Endothelial cell of umbilical vein (primary cell): ENCODE measurements at regions not wholly inside any gene's neighbourhood (a gene's known extent, or its start where the extent isn't known, plus 50 kb on each side); places are given as distances from the start of the nearest gene placed in this dataset.

Experiments
- BruUV-seq: library from RNA; stranded (reverse); fragments of 400-500 nt; replicated peaks from 2 replicates; lab custom pipeline; 2021; lab: Mats Ljungman, UMichigan
- CTCF ChIA-PET: fragments of 300-600, 350-600 bp; sonication (Branson Sonifier 250); formaldehyde crosslinking; loops from one replicate; lab custom pipeline; 2021; ENCODE audit warnings: antibody characterized with exemption, inconsistent platforms; lab: Charles Lee
- POLR2A ChIA-PET: fragments of 300-600, 350-600 bp; sonication (Branson Sonifier 250); formaldehyde crosslinking; loops from one replicate; lab custom pipeline; 2021; ENCODE audit warnings: antibody characterized with exemption, inconsistent platforms; lab: Charles Lee
- DNase-seq: peaks from one replicate; pipeline ENCODE4 v3.0.0-alpha.2; 2011; ENCODE audit warnings: low read depth, low spot score
- FAIRE-seq: peaks from 2 replicates; lab custom pipeline; 2011; peaks lifted over from hg19 to GRCh38; lab: Jason Lieb, UNC
- H2AFZ ChIP-seq: 2 replicates; pipeline ENCODE4 v1.6.0; 2012; ENCODE audit warnings: low read depth, low read length, control low read depth, inconsistent platforms
- H3K27ac ChIP-seq: 2 replicates; pipeline ENCODE4 v1.5.1; 2011; ENCODE audit warnings: low read depth, mild to moderate bottlenecking, control low read depth, low read length, moderate library complexity; ENCODE audit not compliant: insufficient read depth
- H3K27me3 ChIP-seq, 2 experiments: 2 replicates each; pipeline versions ENCODE4 v1.6.0 to v1.6.1; 2011; ENCODE audit warnings: low read length in 2 of 2, mixed read lengths in 1 of 2; ENCODE audit not compliant: control insufficient read depth in 2 of 2, insufficient read depth in 2 of 2
- H3K36me3 ChIP-seq, 2 experiments: 2 replicates in 1 of 2; 3 replicates in 1 of 2; pipeline ENCODE4 v1.5.1; 2011; ENCODE audit warnings: low read length in 2 of 2, mild to moderate bottlenecking in 1 of 2, moderate library complexity in 1 of 2; ENCODE audit not compliant: control insufficient read depth in 2 of 2, insufficient read depth in 2 of 2; ENCODE audit errors: extremely low read depth in 1 of 2
- H3K4me1 ChIP-seq: 3 replicates; pipeline ENCODE4 v1.5.1; 2011; ENCODE audit warnings: mild to moderate bottlenecking, low read length; ENCODE audit not compliant: control insufficient read depth, insufficient read depth; ENCODE audit errors: extremely low read depth
- H3K4me2 ChIP-seq: 2 replicates; pipeline ENCODE4 v1.6.1; 2011; ENCODE audit warnings: low read length, control low read depth, mixed read lengths; ENCODE audit not compliant: insufficient read depth
- H3K4me3 ChIP-seq, 3 experiments: fragments of 200-600 bp in 1 of 3; sonication (generic), shearing (Covaris generic) in 1 of 3; replicated peaks in 1 of 3; 2 replicates each; pipeline ENCODE4 v1.5.1; 2011 to 2016; ENCODE audit warnings: control low read depth in 3 of 3, low read length in 3 of 3, mild to moderate bottlenecking in 2 of 3, inconsistent platforms in 1 of 3, low read depth in 1 of 3, moderate library complexity in 1 of 3; ENCODE audit not compliant: insufficient read depth in 1 of 3
- H3K79me2 ChIP-seq: 2 replicates; pipeline ENCODE4 v1.6.0; 2012; ENCODE audit warnings: low read length, inconsistent platforms; ENCODE audit not compliant: control insufficient read depth, insufficient read depth
- H3K9ac ChIP-seq: replicated peaks from 2 replicates; pipeline ENCODE3; 2011; ENCODE audit warnings: low read length, control low read depth; ENCODE audit not compliant: insufficient read depth; ENCODE audit errors: extremely low read depth
- H3K9me1 ChIP-seq: replicated peaks from 3 replicates; pipeline ENCODE4 v1.6.0; 2011; ENCODE audit warnings: mild to moderate bottlenecking, low read length; ENCODE audit not compliant: control insufficient read depth, insufficient read depth; ENCODE audit errors: extremely low read depth
- H3K9me3 ChIP-seq: replicated peaks from 2 replicates; pipeline ENCODE4 v1.5.1; 2012; ENCODE audit warnings: low read length, inconsistent platforms; ENCODE audit not compliant: control insufficient read depth, insufficient read depth
- H4K20me1 ChIP-seq: replicated peaks from 2 replicates; pipeline ENCODE3; 2011; ENCODE audit warnings: mild to moderate bottlenecking, low read length; ENCODE audit not compliant: control insufficient read depth, insufficient read depth; ENCODE audit errors: extremely low read depth
- CTCF ChIP-seq, 2 donors: IDR thresholded peaks; 1 replicate in 1 of 2; 2 replicates in 1 of 2; pipeline ENCODE4 v1.5.1; 2011; ENCODE audit warnings: low read length in 2 of 2, mild to moderate bottlenecking in 2 of 2, moderate library complexity in 2 of 2, control low read depth in 1 of 2, inconsistent platforms in 1 of 2, low read depth in 1 of 2; ENCODE audit not compliant: insufficient read depth in 1 of 2; ENCODE audit errors: extremely low read depth in 1 of 2
- EZH2 ChIP-seq: IDR thresholded peaks from 2 replicates; pipeline ENCODE4 v1.6.1; 2012; ENCODE audit warnings: borderline replicate concordance, low read depth, mild to moderate bottlenecking, moderate library complexity, low read length, inconsistent platforms; ENCODE audit not compliant: severe bottlenecking
- FOS ChIP-seq: IDR thresholded peaks from 2 replicates; pipeline ENCODE4 v1.6.1; 2011; ENCODE audit warnings: mild to moderate bottlenecking, low read length, moderate library complexity, borderline replicate concordance; ENCODE audit not compliant: insufficient read depth
- GATA2 ChIP-seq: IDR thresholded peaks from 2 replicates; pipeline ENCODE4 v1.7.0; 2011; ENCODE audit warnings: low read depth, mild to moderate bottlenecking, moderate library complexity, mixed read lengths, low read length; ENCODE audit not compliant: insufficient read length, insufficient read depth
- JUN ChIP-seq: IDR thresholded peaks from 2 replicates; pipeline ENCODE4 v1.6.1; 2011; ENCODE audit warnings: borderline replicate concordance, low read depth; ENCODE audit not compliant: insufficient read length, insufficient read depth
- MAX ChIP-seq: IDR thresholded peaks from 2 replicates; pipeline ENCODE4 v1.6.1; 2011; ENCODE audit not compliant: insufficient read depth, insufficient read length
- MYC ChIP-seq: IDR thresholded peaks from one replicate; pipeline ENCODE4 v1.6.1; 2011; ENCODE audit warnings: mild to moderate bottlenecking, low read depth, low read length
- POLR2A ChIP-seq: IDR thresholded peaks from 2 replicates; pipeline ENCODE4 v1.6.1; 2012; ENCODE audit warnings: low read depth, mild to moderate bottlenecking, control low read depth, low read length
- POLR2AphosphoS5 ChIP-seq: IDR thresholded peaks from 2 replicates; pipeline ENCODE4 v1.6.1; 2012; ENCODE audit warnings: low read depth, mild to moderate bottlenecking, control low read depth, low read length, moderate library complexity; ENCODE audit not compliant: insufficient read depth
- dilution Hi-C: fragments of 300-500 bp; cut with MboI; formaldehyde crosslinking; loops from one replicate; pipeline ENCODE4 v1.15.0; 2019; ENCODE audit warnings: low sequenced_read_pairs; ENCODE audit not compliant: extremely low pct_ligation_motif_present
- intact Hi-C: fragments of 100-400 bp; cut with micrococcal nuclease; formaldehyde crosslinking; loops from one replicate; pipeline ENCODE4 v1.10.0; 2022

GRCh38 chr2:15734674-15735483 lies 143.2 kb downstream of the DDX1 start:
- Histone ChIP-seq H3K9me3 (no peaks in the 10 kb centered on the region), H3K79me2 (no peaks in the 10 kb centered on the region), H3K27me3 (no peaks in the 10 kb centered on the region), H3K9me1 (no peaks in the 10 kb centered on the region), H2AFZ (no peak overlapping the region), H3K9ac (no peak overlapping the region), H3K4me1 (peaks cover 28% of the 10 kb centered on the region), H3K4me2 (no peak overlapping the region), H3K27ac (no peak overlapping the region), H3K36me3 (no peaks in the 10 kb centered on the region), H3K4me3 (no peak overlapping the region), H4K20me1 (no peaks in the 10 kb centered on the region)
- intact Hi-C loops (loop anchor here (10.0 kb wide), 1 partner anchor 870 kb away; no protein-coding TSS in a partner anchor), dilution Hi-C loops (no loop called here)
- no peak for DNase-seq
- TF ChIP-seq JUN (no peak), MYC (no peak), FOS (no peak), CTCF (IDR thresholded peaks at IDR 0.05; ENCODE audit: extremely low read depth in 1 of 2, insufficient read depth in 1 of 2, low read depth in 1 of 2, low read length in 2 of 2) (no peak), EZH2 (no peak), POLR2AphosphoS5 (no peak), POLR2A (no peak), MAX (no peak), GATA2 (no peak)
- ChIA-PET POLR2A (no interaction called here), CTCF (interaction anchor here (1.1 to 2.1 kb wide), 7 partner anchors 9 to 95 kb away, joined by 3 to 8 read pairs (median 5); no protein-coding TSS in a partner anchor)
- BruUV-seq = no TSS peak
- no peak for FAIRE-seq
